AG08395 (cell line): ENCODE measurements at regions not wholly inside any gene's neighbourhood (a gene's known extent, or its start where the extent isn't known, plus 50 kb on each side); places are given as distances from the start of the nearest gene placed in this dataset.
A peak's percentile ranks its signal among the peaks of the same experiment; 100 is the strongest.

Source experiments
- DNase-seq: peaks from one replicate; pipeline ENCODE4 v3.0.0; 2012; ENCODE audit warnings: mixed read lengths, low spot score

DNA sequence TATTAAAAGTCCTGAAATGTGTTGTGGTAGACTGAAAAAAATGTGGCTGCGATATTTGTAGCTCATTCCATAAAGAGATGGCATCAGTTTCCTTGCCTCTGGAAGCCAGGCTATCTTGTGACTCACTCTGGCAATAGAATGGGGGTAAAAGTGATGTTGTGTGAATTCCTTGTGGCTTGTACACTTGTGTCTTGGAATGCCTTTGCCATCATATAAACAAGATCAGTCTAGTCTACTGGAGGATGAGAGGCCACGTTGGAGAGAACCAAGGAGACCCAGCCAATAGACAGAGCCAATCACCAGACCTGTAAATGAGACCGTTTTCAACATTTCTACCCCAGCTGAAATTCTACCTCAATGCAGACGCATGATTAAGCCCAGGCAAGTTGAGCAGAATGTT, 254.1 kb downstream of the TRIB2 start:
- DNase-seq = peak; percentile 79

DNA sequence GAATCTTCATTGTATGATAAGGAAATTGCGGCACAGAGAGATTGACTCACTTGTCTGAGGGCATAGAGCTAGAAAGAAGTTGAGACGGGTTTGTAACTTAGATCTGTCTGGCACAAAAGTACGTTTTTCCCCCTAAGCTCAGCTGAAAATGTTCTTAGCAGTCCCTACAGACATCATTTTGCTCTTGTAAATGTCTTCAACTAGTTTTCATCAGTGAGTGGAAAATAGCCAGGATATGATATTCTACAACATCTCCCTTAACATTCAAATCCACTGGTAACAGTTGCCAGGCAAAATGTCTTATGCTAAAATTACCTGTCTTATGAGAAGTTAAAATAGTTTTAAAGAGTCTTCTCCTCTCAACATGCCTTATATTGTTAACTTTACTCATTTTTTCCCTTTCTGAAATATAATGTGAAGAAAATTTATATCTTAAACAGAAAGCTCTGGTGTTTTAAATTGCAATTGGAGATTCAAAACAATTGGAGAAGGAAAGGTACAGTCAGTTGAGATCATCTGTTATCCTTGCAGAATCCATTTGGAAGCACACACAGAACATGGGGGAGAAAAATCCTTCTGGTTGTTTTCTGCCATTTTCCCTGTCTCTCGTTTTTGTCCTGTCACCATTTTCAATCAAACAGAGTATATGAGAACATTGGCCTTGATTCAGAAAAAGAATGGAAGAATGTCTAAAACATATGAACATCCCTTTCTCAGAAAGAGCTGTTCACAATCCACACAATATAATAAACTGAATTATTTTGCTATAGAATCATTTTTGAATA, 255.0 kb downstream of the TRIB2 start:
- no peak for DNase-seq

DNA sequence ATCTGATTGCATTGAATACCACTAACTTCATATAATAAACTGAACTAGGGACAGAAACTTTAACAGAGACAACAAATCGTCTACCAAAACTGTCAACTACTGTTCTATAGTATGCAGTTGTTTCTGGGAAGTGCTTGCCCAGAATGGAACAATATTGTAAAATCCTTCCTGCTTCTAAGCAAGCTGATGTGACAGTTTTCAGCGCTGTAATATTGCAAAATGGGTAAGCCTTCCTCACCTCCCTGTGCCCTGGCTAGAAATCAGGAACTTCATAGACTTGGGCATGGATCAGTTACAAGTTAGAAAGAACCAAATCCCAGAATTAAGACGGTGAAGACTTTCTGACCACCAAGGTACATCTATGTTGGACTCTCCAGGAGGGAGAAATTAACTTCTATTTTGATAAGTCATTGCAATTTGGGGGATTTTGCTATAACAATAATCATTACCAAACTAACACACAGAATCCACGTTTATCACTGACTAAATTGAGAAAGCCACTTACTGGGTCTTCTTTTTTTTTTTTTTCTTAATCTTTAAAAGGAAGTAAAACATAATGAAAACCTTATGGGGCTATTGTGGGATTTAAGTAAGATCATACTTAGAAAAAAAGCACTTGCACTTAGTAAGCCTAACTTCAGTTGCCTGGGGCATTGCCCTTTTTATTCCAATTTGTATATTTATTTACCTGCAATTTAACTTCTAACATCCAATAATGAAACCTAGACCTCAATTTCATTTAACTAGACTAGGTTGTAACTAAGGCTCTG, 261.5 kb downstream of the TRIB2 start:
- DNase-seq = no peak

DNA sequence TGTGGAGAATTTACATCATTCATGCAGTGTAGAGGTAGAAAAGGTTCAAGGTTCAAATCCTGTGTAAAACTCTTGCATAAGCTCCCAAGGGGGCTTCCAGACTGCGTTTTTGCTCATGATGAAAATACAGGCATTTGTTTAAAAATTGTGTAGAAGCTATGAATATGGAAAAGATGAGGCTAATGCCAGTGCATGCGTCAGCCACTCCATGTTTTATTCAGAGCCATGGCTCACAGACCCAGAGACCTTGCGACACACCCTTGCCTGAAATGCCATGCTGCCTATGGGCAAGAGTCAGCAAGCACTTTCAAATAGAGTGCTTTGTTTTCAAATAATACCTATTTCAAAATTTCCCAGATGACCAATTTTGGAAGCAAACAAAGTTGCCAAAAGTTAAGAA, 262.3 kb downstream of the TRIB2 start:
- no peak for DNase-seq

DNA sequence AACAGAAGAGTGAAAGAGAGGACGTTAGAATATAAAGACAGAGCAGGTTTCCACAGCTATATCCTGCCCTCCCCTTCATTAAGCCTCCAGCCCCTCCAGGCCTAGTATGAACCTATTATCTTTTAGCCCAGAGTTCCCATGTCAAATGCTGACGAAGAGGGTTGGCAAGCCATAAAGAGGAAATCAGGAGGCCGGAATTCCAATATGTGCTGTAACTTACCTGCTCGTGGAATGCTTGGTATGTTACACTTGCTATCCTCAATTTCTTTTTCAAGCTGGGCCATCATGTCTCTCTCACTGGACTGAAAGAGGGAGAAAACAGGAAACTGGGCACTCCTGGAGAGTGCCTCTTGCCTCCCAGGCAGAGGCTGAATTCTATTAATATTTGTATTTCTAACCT, 264.1 kb downstream of the TRIB2 start:
- no peak for DNase-seq

DNA sequence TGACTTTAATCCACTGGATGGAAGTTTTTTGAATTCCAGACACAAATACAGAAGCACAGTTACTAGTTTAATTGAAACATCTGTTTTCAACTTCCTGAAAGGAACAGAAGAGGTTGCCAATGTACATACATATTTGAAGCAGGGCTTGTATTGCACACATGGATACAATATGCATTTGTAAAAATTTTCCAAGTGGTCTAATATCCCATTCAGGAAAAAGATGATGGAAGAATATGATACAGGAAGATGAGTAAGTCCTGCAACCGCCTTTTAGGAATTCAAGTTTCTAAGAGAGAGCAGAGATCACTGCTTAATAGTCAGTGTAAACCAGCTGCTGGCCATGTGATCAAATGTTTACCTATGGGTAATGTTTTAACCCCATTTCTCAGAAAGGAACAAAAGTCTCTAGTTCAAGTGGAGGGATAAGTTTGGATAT, 265.4 kb downstream of the TRIB2 start:
- DNase-seq = peak; percentile 29

DNA sequence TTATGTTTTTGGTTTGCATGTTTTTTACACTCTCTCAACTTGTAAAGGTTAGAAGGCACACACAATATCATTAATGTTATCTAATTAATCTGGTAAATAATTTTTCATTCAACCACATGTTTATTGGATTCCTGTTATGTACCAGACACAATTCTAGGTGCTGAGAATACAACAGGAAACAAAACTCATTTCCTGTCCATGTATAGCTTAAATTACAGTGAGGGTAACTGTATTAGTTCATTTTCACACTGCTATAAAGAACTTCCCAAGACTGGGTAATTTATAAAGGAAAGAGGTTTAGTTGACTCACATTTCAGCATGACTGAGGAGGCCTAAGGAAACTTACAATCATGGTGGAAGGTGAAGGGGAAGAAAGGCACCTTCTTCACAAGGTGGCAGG, 270.5 kb downstream of the TRIB2 start:
- no peak for DNase-seq

DNA sequence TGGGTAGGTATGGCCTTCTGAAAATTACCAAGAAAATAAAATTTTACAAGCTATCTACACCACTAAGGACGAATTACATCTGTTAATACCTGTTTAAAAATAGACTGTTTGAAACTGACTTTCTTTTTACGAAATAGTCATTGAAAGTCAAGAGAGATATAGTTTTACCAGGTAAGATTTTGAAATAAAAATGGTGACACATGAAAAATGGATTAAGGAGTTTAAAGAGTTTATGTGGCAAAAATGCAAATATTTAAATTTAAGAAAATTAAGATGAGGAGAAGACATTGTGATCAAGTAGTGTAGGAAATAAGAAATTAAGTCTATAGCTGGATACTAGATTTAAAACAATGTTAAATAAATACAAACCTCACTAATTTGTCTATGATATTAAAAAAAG, 271.5 kb downstream of the TRIB2 start:
- DNase-seq = no peak

DNA sequence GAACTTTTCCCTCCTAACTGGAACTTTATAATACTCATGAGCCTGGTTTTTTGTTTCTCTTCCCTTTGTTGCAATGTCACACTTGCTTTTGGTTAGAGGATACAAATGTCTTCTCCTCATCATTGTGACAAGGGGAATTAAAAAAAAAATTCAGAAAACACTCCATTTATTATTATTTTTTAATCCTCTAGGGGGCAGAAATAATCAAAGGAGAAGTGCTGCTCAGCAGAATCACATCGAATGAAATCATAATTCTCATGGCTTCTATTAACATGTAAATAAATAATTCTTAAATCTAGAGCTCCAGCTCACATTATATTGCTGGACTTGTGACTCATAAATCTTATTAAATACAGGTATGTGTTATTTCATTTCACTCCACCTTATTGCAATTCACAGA, 273.8 kb downstream of the TRIB2 start:
- DNase-seq = no peak

DNA sequence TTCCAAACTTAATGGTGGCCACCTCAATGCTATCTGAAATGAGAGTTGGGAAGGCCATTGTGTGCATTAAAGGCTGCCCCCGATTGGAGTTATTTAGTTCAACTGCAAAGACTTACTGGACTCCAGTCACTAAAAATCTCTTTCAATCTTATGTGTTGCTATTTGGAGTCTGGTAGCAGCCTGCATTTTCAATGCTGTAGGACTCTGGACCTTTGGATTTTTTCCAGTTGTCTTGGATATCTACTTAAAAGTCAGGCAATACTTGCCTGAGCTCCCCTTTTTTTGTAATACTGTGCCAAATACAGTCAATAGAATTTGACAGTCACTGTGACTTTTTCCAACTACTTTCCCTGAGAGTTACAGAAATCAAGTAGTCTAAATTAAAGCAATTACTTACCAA, 281.9 kb downstream of the TRIB2 start:
- DNase-seq = no peak

DNA sequence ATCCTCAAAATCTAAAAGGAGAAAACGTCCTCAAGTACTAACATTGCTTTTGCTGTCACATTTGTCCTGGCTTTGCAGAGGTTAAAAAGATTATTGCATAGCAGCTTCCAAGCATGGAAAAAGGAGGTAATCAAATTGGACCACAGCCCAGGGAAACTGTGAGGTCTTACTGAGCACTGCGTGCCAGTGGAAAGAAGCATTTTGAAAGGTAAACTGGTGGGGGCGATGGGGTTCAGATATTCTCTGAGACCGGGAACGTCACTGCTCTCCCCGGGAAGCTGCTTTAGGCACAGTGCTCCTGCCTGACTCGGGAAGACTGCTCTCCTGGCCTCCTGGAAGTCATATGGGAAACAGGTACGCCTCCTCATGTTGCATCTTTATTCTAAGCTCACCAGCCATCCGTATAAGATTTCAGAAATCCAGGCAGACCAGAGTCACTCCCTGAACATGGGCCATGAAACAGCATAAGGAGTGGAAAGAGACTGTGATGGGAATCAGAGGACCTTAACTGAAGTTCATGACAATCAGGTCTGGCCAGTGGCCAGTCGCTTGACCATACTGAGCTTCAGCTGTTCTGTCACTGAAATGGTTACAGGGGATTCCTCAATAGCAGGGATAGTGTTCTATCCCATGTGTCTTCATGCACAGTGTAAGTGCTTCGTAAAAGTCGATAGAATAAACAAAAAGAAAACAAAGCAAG, 284.1 kb downstream of the TRIB2 start:
- DNase-seq = no peak

DNA sequence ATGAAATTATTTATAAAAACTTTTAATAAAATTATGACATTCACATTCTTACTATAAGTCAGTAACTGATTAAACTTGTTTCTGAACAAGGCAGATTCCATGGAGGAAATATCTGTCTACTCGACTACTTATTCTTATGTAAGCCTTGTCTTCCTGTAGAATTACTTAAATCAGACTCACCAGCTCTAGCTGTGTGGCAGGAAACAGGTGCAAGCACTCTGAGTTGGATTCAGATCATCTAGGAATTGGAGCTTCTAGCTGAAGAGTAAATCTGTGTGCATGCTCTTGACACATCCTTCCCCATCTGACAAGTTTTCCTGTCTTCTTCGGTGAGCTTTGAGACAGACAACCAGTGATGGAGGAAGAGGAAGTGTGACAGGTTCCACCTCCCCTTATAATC, 284.7 kb downstream of the TRIB2 start:
- no peak for DNase-seq

DNA sequence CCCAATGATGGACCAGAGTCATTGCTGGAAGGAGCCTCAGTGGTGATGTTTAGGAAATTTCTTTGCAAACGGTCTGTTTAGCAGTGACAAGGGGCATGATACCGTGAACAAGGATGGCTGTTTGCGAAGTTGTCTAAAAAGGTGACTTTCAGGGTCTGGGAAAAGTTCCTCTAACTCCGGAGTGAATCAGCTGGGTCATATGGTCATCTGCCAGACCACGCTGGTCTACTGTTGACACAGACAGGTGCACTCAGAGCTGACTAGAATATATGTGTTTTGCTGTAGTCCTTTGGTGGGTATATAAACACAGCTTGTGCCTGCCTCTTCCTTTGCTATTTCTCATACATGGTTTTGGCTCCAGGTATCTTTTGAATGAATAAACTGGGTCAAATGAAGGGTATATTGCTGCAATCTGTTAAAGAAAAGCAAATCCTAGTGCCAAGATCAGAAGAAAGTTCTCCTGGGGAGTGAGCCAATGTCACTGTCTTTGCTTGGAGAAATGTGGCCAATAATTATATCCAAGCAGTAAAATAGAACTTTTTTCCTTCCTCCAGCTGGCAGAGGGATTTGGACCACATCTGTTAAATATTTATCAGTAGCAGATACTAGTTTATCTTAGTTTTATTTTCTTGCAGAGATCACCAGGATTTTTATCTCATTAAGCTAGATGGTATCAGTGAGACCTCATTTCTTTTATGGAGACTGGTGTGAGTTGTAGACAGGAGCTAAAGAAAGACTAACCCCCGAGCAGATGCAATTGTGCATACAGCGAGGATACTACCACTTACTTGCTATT, 286.0 kb downstream of the TRIB2 start:
- no peak for DNase-seq

DNA sequence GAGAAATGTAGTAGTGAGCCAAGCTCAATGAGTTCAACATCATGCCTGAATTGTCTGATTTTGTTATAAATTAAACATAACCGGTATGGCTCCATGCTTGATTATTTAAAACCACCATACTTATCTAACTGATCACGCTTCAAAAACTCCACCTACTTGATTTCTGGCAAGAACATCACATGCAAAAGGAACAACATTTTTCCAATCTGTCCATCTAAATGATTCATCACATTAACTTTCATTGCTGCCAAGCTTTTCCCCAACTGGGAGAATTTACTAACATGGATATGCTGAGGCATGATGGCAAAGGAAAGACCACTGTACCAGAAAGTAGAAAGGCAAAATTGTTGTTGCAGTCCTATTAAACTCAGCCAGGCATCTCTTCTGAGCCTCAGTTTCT, 286.8 kb downstream of the TRIB2 start:
- DNase-seq = no peak

DNA sequence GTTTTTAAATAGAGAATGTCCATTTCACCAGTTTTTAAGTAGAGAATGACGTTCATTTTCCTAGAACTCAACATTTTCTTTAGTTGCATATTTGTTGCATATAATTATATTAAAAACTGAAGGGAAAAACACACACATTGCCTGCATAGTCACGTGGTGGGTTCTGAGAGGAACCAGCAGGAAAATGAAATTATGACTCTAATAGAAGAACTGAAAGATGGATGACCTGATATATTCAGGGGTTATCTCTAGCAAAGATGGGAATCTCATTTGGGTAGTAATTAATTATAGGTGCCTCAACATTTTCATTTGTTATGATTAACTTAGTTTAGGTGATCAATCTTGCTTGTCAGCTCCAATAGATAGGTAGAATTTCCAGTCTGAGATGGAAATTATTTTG, 288.3 kb downstream of the TRIB2 start:
- no peak for DNase-seq

DNA sequence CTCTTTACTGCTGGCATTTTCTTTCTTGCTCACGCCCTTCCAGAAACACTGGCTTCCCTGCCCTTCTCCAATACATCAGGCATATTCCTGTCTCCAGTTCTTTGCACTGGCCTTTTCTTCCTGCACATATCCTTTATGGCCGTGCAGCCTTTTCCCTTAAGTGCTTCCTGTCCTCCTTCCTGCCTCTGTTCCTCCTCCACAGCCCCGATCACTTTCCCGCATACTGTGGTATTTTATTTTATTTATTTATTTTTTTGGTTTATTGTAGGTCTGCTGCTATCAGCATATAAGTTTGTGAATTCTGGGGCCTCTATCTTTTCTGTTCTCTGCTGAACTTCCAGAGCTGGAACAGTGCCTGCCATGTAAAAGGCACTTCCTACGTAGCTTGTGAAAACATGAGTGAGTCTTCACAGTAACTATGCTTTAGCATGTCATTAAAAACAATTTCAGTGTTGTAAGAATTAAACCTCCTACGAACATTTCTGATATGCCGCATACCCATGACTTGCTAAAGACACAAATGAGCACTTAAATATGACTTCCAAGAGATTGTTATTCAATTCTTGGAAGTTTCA, 289.1 kb downstream of the TRIB2 start:
- DNase-seq = no peak

DNA sequence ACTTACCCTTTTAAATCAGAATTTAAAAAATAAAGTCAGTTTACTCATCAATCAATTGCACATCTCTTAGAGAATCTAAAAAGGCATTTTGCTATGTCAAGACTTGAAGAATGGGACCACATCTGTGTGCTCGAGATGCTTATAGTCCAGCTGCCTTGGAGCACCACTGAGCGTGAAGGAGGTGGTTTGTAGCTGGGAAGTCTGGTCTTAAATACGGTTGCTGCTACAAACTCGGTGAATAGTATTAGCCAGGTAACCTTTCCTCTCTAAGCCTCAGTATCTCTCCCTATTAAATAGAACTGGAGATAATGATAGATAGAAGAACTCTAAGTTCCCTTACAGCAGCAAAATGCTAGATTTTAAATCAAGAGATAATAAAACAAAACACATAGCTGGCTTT, 289.7 kb downstream of the TRIB2 start:
- no peak for DNase-seq

DNA sequence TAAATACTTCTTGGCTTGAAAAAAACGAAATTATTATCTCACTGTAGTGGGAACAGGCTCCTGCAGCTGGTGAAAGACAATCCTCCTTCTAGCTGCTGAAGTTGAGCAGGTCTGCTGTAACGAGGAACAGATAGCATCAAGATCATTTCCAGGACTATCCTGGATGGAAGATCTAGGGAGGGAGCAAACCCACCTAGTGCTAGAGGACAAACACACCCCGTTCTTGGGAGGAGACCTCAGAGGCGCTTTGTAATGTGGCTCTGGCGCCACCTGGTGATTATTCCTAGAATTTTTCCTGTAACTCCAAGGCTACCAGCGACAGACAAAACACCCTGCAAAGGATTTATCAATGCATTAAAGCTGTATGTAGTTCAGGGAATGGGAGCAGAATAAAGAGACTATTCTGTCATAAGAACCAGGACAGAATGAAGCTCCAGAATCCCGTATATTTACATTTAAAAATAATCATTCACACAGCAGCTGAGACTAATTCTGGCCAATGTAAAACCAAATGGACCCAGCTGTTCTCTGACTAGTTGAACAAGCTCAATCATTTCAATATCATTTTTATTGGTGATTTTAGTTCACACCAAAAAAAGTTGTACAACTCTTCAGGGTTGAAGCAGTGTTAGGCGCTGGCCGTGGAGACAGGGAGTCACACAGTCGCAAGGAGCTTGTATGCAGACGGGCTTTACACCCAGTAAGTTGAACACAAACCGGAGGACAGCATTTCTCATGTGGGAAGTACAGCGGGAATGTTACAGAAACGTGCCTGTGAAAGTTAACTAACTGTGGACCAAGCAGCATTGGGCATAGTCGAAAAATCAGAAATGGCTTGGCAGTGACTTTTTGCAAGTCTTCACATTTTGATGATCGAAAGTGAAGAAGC, 290.3 kb downstream of the TRIB2 start:
- peak; percentile 77 for DNase-seq

DNA sequence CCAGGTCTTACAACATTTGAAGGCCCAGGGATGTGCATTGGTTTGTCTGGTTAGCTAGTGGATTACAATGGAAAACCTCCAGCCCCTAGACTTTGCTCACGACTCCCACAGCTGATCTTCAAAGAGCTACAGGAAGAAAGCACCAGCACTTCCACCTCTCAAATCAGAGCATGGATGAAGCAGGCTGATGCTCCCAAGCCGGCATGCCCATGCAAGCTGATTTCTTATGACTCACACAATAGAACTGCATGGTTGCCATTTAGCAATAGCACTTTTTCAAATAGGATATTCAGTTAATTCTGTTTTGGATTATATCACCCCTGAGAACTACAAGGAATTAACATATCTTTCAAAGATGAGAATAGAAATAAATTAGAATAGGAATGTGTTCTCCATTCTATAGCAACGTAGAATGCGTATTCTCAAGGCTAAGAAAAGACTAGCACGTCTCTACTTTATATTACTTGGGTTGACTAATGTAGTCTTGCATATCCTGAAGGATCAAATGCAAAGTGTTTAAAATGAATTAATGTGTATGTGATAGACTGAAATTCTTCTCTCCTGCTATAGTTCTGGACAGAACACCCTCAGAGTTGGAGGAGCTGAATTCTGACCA, 292.4 kb downstream of the TRIB2 start:
- DNase-seq = peak; percentile 59

DNA sequence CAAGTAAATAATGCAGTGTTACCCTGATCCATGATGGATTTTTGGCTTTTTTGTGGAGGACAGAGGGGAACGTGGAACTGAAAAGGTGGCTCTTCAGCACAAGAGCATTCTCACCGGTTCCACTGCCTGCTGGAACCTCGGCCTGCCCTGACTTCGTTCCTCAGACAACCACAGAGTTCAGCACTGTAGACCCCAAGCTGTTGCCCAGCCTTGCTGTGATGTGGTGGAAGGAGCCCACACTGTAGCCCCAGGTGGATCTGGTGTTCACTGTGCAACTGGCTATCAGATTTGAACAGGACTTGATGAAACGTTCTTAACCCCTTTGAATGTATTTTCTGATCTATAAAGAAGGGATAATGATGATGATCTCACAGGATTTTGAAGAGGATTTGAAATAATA, 293.5 kb downstream of the TRIB2 start:
- DNase-seq = no peak
